SK-N-SH (cell line): ENCODE measurements at regions not wholly inside any gene's neighbourhood (a gene's known extent, or its start where the extent isn't known, plus 50 kb on each side); places are given as distances from the start of the nearest gene placed in this dataset.

Source experiments
- CTCF ChIA-PET: fragments of 300-600, 350-600 bp; formaldehyde crosslinking; extraction: SDS; loops from one replicate; lab custom pipeline; 2021; lab: Yijun Ruan, JAX
- POLR2A ChIA-PET: fragments of 350-600 bp; sonication (Branson Sonifier 250); formaldehyde crosslinking; extraction: SDS; loops from one replicate; lab custom pipeline; 2020; ENCODE audit warnings: antibody characterized with exemption, inconsistent platforms; lab: Yijun Ruan, JAX
- DNase-seq: peaks from one replicate; pipeline ENCODE4 v3.0.0; 2012
- H2AFZ ChIP-seq: fragments of 200-600 bp; sonication (generic); 2 replicates; pipeline ENCODE4 v1.8.1; 2016; ENCODE audit warnings: antibody characterized with exemption, mild to moderate bottlenecking, low read depth
- H3F3A ChIP-seq: fragments of 200-600 bp; sonication (generic); replicated peaks from 2 replicates; pipeline ENCODE3; 2016; ENCODE audit warnings: antibody characterized with exemption, mild to moderate bottlenecking; ENCODE audit not compliant: insufficient read depth
- H3K27ac ChIP-seq, 2 experiments: fragments of 200-500 bp in 1 of 2; fragments of 200-600 bp in 1 of 2; sonication (Bioruptor generic) in 1 of 2; sonication (generic), shearing (Covaris generic) in 1 of 2; 2 replicates each; pipeline versions ENCODE4 v1.5.1 to v1.6.1; 2014 to 2016; ENCODE audit warnings: low read depth in 2 of 2, inconsistent platforms in 1 of 2, low read length in 1 of 2, mild to moderate bottlenecking in 1 of 2, mixed read lengths in 1 of 2
- H3K27me3 ChIP-seq: fragments of 200-600 bp; sonication (generic), shearing (Covaris generic); 2 replicates; pipeline ENCODE4 v1.6.1; 2016; ENCODE audit warnings: mixed run types; ENCODE audit not compliant: insufficient read depth
- H3K36me3 ChIP-seq, 2 experiments: fragments of 200-500 bp in 1 of 2; fragments of 200-600 bp in 1 of 2; sonication (Bioruptor generic) in 1 of 2; sonication (generic) in 1 of 2; replicated peaks in 1 of 2; 2 replicates each; pipeline versions ENCODE3 to v1.5.1; 2014 to 2016; ENCODE audit warnings: low read length in 1 of 2, mild to moderate bottlenecking in 1 of 2; ENCODE audit not compliant: insufficient read depth in 2 of 2, control insufficient read depth in 1 of 2
- H3K4me1 ChIP-seq, 2 experiments: fragments of 200-500 bp in 1 of 2; fragments of 200-600 bp in 1 of 2; sonication (Bioruptor generic) in 1 of 2; sonication (generic), shearing (Covaris generic) in 1 of 2; 2 replicates each; pipeline versions ENCODE4 v1.5.1 to v1.6.1; 2014 to 2016; ENCODE audit warnings: low read depth in 1 of 2, low read length in 1 of 2, mixed run types in 1 of 2; ENCODE audit not compliant: insufficient read depth in 2 of 2, control insufficient read depth in 1 of 2
- H3K4me2 ChIP-seq: fragments of 200-600 bp; sonication (generic), shearing (Covaris generic); 2 replicates; pipeline ENCODE4 v1.6.1; 2017; ENCODE audit warnings: mixed run types
- H3K4me3 ChIP-seq, 2 experiments: fragments of 200-500 bp in 1 of 2; fragments of 200-600 bp in 1 of 2; sonication (Bioruptor generic) in 1 of 2; sonication (generic), shearing (Covaris generic) in 1 of 2; 2 replicates each; pipeline versions ENCODE4 v1.5.1 to v1.8.1; 2014 to 2016; ENCODE audit warnings: low read depth in 2 of 2, inconsistent platforms in 1 of 2, low read length in 1 of 2, mild to moderate bottlenecking in 1 of 2, mixed read lengths in 1 of 2, moderate library complexity in 1 of 2
- H3K79me2 ChIP-seq: fragments of 200-600 bp; sonication (generic); 2 replicates; pipeline ENCODE4 v1.8.1; 2017; ENCODE audit warnings: mild to moderate bottlenecking; ENCODE audit not compliant: insufficient read depth
- H3K9ac ChIP-seq: fragments of 200-600 bp; sonication (generic); 2 replicates; pipeline ENCODE4 v1.6.1; 2017; ENCODE audit warnings: mixed run types
- H3K9me2 ChIP-seq: fragments of 200-600 bp; sonication (generic); 2 replicates; pipeline ENCODE4 v1.6.1; 2017; ENCODE audit warnings: mixed run types
- H3K9me3 ChIP-seq: fragments of 200-600 bp; sonication (generic); 2 replicates; pipeline ENCODE4 v1.6.1; 2017; ENCODE audit warnings: mixed run types, mild to moderate bottlenecking, moderate library complexity
- H4K20me1 ChIP-seq: fragments of 200-600 bp; sonication (generic); 2 replicates; pipeline ENCODE4 v1.6.1; 2017; ENCODE audit warnings: mild to moderate bottlenecking, mixed run types; ENCODE audit not compliant: insufficient read depth
- CHD2 ChIP-seq: fragments of 150-350 bp; IDR thresholded peaks from 2 replicates; pipeline ENCODE4 v1.6.1; 2018; ENCODE audit warnings: low read length; ENCODE audit not compliant: partially characterized antibody
- EP300 ChIP-seq, 2 experiments: IDR thresholded peaks; 2 replicates each; pipeline versions ENCODE4 v1.4.0 to v1.6.1; 2012; ENCODE audit warnings: borderline replicate concordance in 1 of 2, low read depth in 1 of 2, low read length in 1 of 2
- EZH2phosphoT487 ChIP-seq: fragments of 200-600 bp; sonication (generic); IDR thresholded peaks from 2 replicates; pipeline ENCODE4 v1.6.1; 2017; ENCODE audit warnings: low read depth, mixed run types, mild to moderate bottlenecking, antibody characterized with exemption, moderate library complexity, borderline replicate concordance
- FOSL2 ChIP-seq: IDR thresholded peaks from 2 replicates; pipeline ENCODE4 v1.4.0; 2012; ENCODE audit warnings: low read depth, mild to moderate bottlenecking, moderate library complexity, borderline replicate concordance
- FOXJ3 ChIP-seq: sonication (generic); formaldehyde crosslinking; IDR thresholded peaks from 2 replicates; pipeline ENCODE4 v1.5.1; 2020; ENCODE audit warnings: mild to moderate bottlenecking, missing genetic modification reagents
- FOXM1 ChIP-seq: IDR thresholded peaks from 2 replicates; pipeline ENCODE4 v1.4.0; 2012; ENCODE audit warnings: low read depth, mild to moderate bottlenecking
- GATA2 ChIP-seq: sonication (generic); formaldehyde crosslinking; IDR thresholded peaks from 2 replicates; pipeline ENCODE4 v1.5.0; 2020; ENCODE audit warnings: mild to moderate bottlenecking, missing genetic modification reagents
- MEF2A ChIP-seq: IDR thresholded peaks from 2 replicates; pipeline ENCODE4 v1.4.0; 2012; ENCODE audit warnings: low read depth, borderline replicate concordance
- MXI1 ChIP-seq: IDR thresholded peaks from 2 replicates; pipeline ENCODE4 v1.6.1; 2012; ENCODE audit warnings: mild to moderate bottlenecking, low read depth, low read length, improper control_type of control experiment
- NRF1 ChIP-seq: IDR thresholded peaks from 2 replicates; pipeline ENCODE4 v1.6.1; 2012; ENCODE audit warnings: low read depth, mild to moderate bottlenecking, low read length
- POLR2AphosphoS5 ChIP-seq: IDR thresholded peaks from 2 replicates; pipeline ENCODE4 v1.6.1; 2012; ENCODE audit warnings: low read depth, low read length
- RCOR1 ChIP-seq: fragments of 150-350 bp; IDR thresholded peaks from 2 replicates; pipeline ENCODE4 v1.6.1; 2017; ENCODE audit warnings: antibody characterized with exemption, low read length
- RFX5 ChIP-seq: IDR thresholded peaks from 2 replicates; pipeline ENCODE4 v1.6.1; 2012; ENCODE audit warnings: mild to moderate bottlenecking, improper control_type of control experiment, low read length
- RXRA ChIP-seq: IDR thresholded peaks from 2 replicates; pipeline ENCODE4 v1.4.0; 2012; ENCODE audit warnings: low read depth, mild to moderate bottlenecking, borderline replicate concordance
- SMC3 ChIP-seq: IDR thresholded peaks from 2 replicates; pipeline ENCODE4 v1.6.1; 2012; ENCODE audit warnings: low read depth, low read length, improper control_type of control experiment
- TAF1 ChIP-seq: IDR thresholded peaks from 2 replicates; pipeline ENCODE4 v1.6.1; 2012; ENCODE audit warnings: low read depth, mild to moderate bottlenecking, low read length, moderate library complexity, borderline replicate concordance
- TCF12 ChIP-seq: IDR thresholded peaks from 2 replicates; pipeline ENCODE4 v1.4.0; 2012
- TEAD4 ChIP-seq: IDR thresholded peaks from 2 replicates; pipeline ENCODE4 v1.4.0; 2012; ENCODE audit warnings: mild to moderate bottlenecking, borderline replicate concordance; ENCODE audit not compliant: insufficient read depth
- WGBS: methylation state at CpG from one replicate; pipeline ENCODE4 v1.1.6; 2017; ENCODE audit warnings: low lambda C conversion rate; 5-methylcytosine and 5-hydroxymethylcytosine counted together
- TF ChIP-seq, protein P1 (sequence below): fragments of 150-350 bp; IDR thresholded peaks from 2 replicates; pipeline ENCODE4 v1.6.1; 2017; ENCODE audit warnings: antibody characterized with exemption, low read length, low read depth, borderline replicate concordance
- TF ChIP-seq, protein P2 (sequence below): IDR thresholded peaks from 2 replicates; pipeline ENCODE4 v1.4.0; 2012; ENCODE audit warnings: low read depth
- TF ChIP-seq, protein P3 (sequence below): fragments of 150-350 bp; IDR thresholded peaks from 2 replicates; pipeline ENCODE4 v1.6.1; 2016; ENCODE audit warnings: mild to moderate bottlenecking, low read depth, low read length
- TF ChIP-seq, protein P4 (sequence below): IDR thresholded peaks from 2 replicates; pipeline ENCODE4 v1.4.0; 2012; ENCODE audit warnings: low read depth, borderline replicate concordance

DNA sequence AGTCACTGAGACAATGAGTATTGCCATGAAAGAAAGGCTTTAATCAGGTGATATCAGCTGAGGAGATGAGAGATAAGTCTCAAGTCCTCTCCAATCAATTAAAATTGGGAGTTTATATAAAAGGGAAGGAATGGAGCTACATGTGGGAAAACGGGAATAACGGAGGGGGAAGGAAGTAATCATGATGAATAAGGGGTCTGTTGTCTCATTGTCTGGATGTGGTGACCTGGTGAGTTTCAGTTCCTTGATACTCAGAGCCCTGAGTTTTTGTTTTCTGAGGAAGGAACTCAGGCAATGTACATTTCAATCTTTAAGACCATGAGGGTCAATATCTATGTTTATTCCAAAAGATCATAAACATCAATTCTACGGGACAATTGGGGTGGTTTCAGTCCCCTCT lies 198.8 kb downstream of the KITLG start:
- no peaks in the 10 kb centered on the region for H4K20me1 ChIP-seq
- 87% methylated on average over 3 of the region's 3 CpGs for WGBS
- H3K27ac ChIP-seq, result no peak overlapping the region
- no peaks in the 10 kb centered on the region for H3K9me3 ChIP-seq
- DNase-seq, result no peak
- POLR2A ChIA-PET, result no interaction called here
- no peaks in the 10 kb centered on the region for H3K27me3 ChIP-seq
- CTCF ChIA-PET, result interaction anchor here (1.6 kb wide), 1 partner anchor 612 kb away, joined by 3 read pairs; no protein-coding TSS in a partner anchor
- no peak overlapping the region for H3K4me2 ChIP-seq
- H3K36me3 ChIP-seq, result peaks cover 0 to 52% of the 10 kb centered on the region in 2 experiments
- TF ChIP-seq GATA2 (CRISPR knock-in tag) (no peak), SMC3 (no peak), EZH2phosphoT487 (no peak), RXRA (no peak), NRF1 (no peak), CHD2 (no peak), MXI1 (no peak), FOXJ3 (CRISPR knock-in tag) (no peak), TEAD4 (no peak), EP300 (IDR thresholded peaks at IDR 0.05; ENCODE audit: borderline replicate concordance in 1 of 2, low read depth in 1 of 2, low read length in 1 of 2) (no peak), POLR2AphosphoS5 (no peak), FOSL2 (no peak), TAF1 (no peak), TCF12 (no peak), RFX5 (no peak)
- TF ChIP-seq, protein P1, sequence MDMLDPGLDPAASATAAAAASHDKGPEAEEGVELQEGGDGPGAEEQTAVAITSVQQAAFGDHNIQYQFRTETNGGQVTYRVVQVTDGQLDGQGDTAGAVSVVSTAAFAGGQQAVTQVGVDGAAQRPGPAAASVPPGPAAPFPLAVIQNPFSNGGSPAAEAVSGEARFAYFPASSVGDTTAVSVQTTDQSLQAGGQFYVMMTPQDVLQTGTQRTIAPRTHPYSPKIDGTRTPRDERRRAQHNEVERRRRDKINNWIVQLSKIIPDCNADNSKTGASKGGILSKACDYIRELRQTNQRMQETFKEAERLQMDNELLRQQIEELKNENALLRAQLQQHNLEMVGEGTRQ, result no peak
- TF ChIP-seq, all 33 proteins: peak for 0
- H3F3A ChIP-seq, result no peaks in the 10 kb centered on the region
- H3K4me1 ChIP-seq, result peaks cover 0 to 4% of the 10 kb centered on the region in 2 experiments; a peak in 1 of 4 replicates
- no peaks in the 10 kb centered on the region for H3K9me2 ChIP-seq
- no peak overlapping the region for H2AFZ ChIP-seq
- H3K9ac ChIP-seq, result no peak overlapping the region
- no peak overlapping the region for H3K4me3 ChIP-seq
- H3K79me2 ChIP-seq, result peaks cover 8% of the 10 kb centered on the region

DNA sequence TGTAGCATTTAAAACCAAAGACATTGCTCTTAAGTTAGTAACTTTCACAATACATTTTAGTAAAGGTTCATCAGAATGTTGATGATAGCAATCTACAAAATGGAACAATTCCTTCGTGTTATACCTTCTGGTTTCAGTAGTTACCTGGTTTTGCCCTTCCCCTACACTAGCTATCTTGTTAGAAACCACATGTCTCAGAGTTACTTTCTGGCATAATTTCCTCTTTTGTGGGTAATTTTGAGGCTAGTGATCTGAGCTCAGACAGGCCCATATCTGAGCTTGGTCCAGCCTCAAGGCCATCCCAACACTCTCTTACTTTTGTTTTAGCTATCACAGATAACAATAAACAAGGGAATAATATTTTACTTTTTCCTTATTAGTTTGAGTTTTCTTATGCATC lies 196.9 kb downstream of the KITLG start:
- ChIA-PET POLR2A (no interaction called here), CTCF (no interaction called here)
- no peak overlapping the region for H3K4me2 ChIP-seq
- peaks cover 0 to 52% of the 10 kb centered on the region in 2 experiments for H3K36me3 ChIP-seq
- DNase-seq, result no peak
- no peak overlapping the region for H3K4me3 ChIP-seq
- no peak overlapping the region for H3K9ac ChIP-seq
- H3K4me1 ChIP-seq, result peaks cover 0 to 4% of the 10 kb centered on the region in 2 experiments; a peak in 1 of 4 replicates
- WGBS, result 50% methylated on average over 1 of the region's 1 CpG
- no peaks in the 10 kb centered on the region for H4K20me1 ChIP-seq
- peaks cover 25% of the 10 kb centered on the region for H3K79me2 ChIP-seq
- no peaks in the 10 kb centered on the region for H3K27me3 ChIP-seq
- H3K9me2 ChIP-seq, result no peaks in the 10 kb centered on the region
- H3K27ac ChIP-seq, result no peak overlapping the region
- H3F3A ChIP-seq, result no peaks in the 10 kb centered on the region
- no peaks in the 10 kb centered on the region for H3K9me3 ChIP-seq
- no peak overlapping the region for H2AFZ ChIP-seq
- TF ChIP-seq, protein P1, result no peak
- TF ChIP-seq, protein P2, sequence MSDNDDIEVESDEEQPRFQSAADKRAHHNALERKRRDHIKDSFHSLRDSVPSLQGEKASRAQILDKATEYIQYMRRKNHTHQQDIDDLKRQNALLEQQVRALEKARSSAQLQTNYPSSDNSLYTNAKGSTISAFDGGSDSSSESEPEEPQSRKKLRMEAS, result no peak
- TF ChIP-seq, protein P3, sequence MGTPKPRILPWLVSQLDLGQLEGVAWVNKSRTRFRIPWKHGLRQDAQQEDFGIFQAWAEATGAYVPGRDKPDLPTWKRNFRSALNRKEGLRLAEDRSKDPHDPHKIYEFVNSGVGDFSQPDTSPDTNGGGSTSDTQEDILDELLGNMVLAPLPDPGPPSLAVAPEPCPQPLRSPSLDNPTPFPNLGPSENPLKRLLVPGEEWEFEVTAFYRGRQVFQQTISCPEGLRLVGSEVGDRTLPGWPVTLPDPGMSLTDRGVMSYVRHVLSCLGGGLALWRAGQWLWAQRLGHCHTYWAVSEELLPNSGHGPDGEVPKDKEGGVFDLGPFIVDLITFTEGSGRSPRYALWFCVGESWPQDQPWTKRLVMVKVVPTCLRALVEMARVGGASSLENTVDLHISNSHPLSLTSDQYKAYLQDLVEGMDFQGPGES, result no peak
- TF ChIP-seq, protein P4, sequence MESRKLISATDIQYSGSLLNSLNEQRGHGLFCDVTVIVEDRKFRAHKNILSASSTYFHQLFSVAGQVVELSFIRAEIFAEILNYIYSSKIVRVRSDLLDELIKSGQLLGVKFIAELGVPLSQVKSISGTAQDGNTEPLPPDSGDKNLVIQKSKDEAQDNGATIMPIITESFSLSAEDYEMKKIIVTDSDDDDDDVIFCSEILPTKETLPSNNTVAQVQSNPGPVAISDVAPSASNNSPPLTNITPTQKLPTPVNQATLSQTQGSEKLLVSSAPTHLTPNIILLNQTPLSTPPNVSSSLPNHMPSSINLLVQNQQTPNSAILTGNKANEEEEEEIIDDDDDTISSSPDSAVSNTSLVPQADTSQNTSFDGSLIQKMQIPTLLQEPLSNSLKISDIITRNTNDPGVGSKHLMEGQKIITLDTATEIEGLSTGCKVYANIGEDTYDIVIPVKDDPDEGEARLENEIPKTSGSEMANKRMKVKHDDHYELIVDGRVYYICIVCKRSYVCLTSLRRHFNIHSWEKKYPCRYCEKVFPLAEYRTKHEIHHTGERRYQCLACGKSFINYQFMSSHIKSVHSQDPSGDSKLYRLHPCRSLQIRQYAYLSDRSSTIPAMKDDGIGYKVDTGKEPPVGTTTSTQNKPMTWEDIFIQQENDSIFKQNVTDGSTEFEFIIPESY, result no peak
- TF ChIP-seq FOXM1 (no peak), RCOR1 (no peak), MEF2A (no peak), FOSL2 (no peak)
